Activated B cell treated with CpG ODN at 0.5 μM for 24 hours (primary cell): ENCODE measurements at regions not wholly inside any gene's neighbourhood (a gene's known extent, or its start where the extent isn't known, plus 50 kb on each side); places are given as distances from the start of the nearest gene placed in this dataset.

Experiments
- ATAC-seq: fragments of 200-7000 bp; cut with Tn5 transposase; one replicate; pipeline ENCODE4 v1.10.0; 2021; ENCODE audit warnings: low read depth, mild to moderate bottlenecking, moderate library complexity
- CTCF ChIA-PET: fragments of 350-600 bp; sonication (Branson Sonifier 250); formaldehyde crosslinking; loops from one replicate; lab custom pipeline; 2021; ENCODE audit warnings: antibody characterized with exemption; lab: Charles Lee
- POLR2A ChIA-PET: fragments of 350-600 bp; sonication (Branson Sonifier 250); formaldehyde crosslinking; loops from one replicate; lab custom pipeline; 2021; ENCODE audit warnings: antibody characterized with exemption; lab: Charles Lee
- DNase-seq: peaks from one replicate; pipeline ENCODE4 v3.0.0; 2022
- H3K27ac Mint-ChIP-seq: one replicate; pipeline ENCODE4 v1.8.0; 2020; ENCODE audit warnings: mixed read lengths
- H3K27me3 Mint-ChIP-seq: one replicate; pipeline ENCODE4 v1.8.0; 2021; ENCODE audit warnings: mixed read lengths
- H3K36me3 Mint-ChIP-seq: one replicate; pipeline ENCODE4 v1.8.0; 2021; ENCODE audit warnings: low read depth, mixed read lengths
- H3K4me1 Mint-ChIP-seq: one replicate; pipeline ENCODE4 v1.8.0; 2021; ENCODE audit warnings: mixed read lengths
- H3K4me3 Mint-ChIP-seq: one replicate; pipeline ENCODE4 v1.8.0; 2020; ENCODE audit warnings: mild to moderate bottlenecking, mixed read lengths
- H3K9me3 Mint-ChIP-seq: one replicate; pipeline ENCODE4 v1.8.0; 2020; ENCODE audit warnings: mixed read lengths
- CTCF ChIP-seq: fragments of 200-600 bp; IDR thresholded peaks from one replicate; pipeline ENCODE4 v1.8.0; 2022; ENCODE audit warnings: antibody characterized with exemption, mild to moderate bottlenecking
- intact Hi-C: fragments of 100-400 bp; cut with micrococcal nuclease; formaldehyde crosslinking; loops from one replicate; pipeline ENCODE4 v1.15.1; 2024

GRCh38 chr18:34358923-34359322, 134.2 kb upstream of the NOL4 start:
- intact Hi-C loops: no loop called here
- H3K4me3 Mint-ChIP-seq: no peak overlapping the region
- no peak overlapping the region for H3K27ac Mint-ChIP-seq
- H3K9me3 Mint-ChIP-seq: peaks cover 5% of the 10 kb centered on the region
- no peaks in the 10 kb centered on the region for H3K27me3 Mint-ChIP-seq
- TF ChIP-seq CTCF: no peak
- CTCF ChIA-PET: no interaction called here
- no peaks in the 10 kb centered on the region for H3K4me1 Mint-ChIP-seq
- POLR2A ChIA-PET: no interaction called here
- H3K36me3 Mint-ChIP-seq: no peaks in the 10 kb centered on the region
- ATAC-seq (no peak), DNase-seq (no peak)

- Mint-ChIP-seq H3K4me1 (no peaks in the 10 kb centered on the region), H3K27ac (no peak overlapping the region), H3K27me3 (no peaks in the 10 kb centered on the region), H3K36me3 (no peaks in the 10 kb centered on the region), H3K4me3 (no peak overlapping the region), H3K9me3 (no peaks in the 10 kb centered on the region)
- intact Hi-C loops: no loop called here
- CTCF ChIA-PET: no interaction called here
- ATAC-seq (no peak), DNase-seq (no peak)
- POLR2A ChIA-PET: no interaction called here
- no peak for TF ChIP-seq CTCF
Measured at GRCh38 chr18:34364699-34365098, 140.0 kb upstream of the NOL4 start.

- no peaks in the 10 kb centered on the region for H3K36me3 Mint-ChIP-seq
- H3K27me3 Mint-ChIP-seq: no peaks in the 10 kb centered on the region
- intact Hi-C loops: no loop called here
- no peaks in the 10 kb centered on the region for H3K4me1 Mint-ChIP-seq
- ChIA-PET POLR2A (no interaction called here), CTCF (no interaction called here)
- H3K9me3 Mint-ChIP-seq: no peaks in the 10 kb centered on the region
- ATAC-seq (no peak), DNase-seq (no peak)
- no peak overlapping the region for H3K4me3 Mint-ChIP-seq
- no peak for TF ChIP-seq CTCF
- H3K27ac Mint-ChIP-seq: no peak overlapping the region
Measured at GRCh38 chr18:34370704-34371395, 146.1 kb upstream of the NOL4 start.

- Mint-ChIP-seq H3K27me3 (no peaks in the 10 kb centered on the region), H3K4me1 (no peaks in the 10 kb centered on the region), H3K27ac (no peak overlapping the region), H3K36me3 (no peaks in the 10 kb centered on the region), H3K4me3 (no peak overlapping the region), H3K9me3 (no peaks in the 10 kb centered on the region)
- DNase-seq (no peak), ATAC-seq (no peak)
- intact Hi-C loops: no loop called here
- ChIA-PET CTCF (no interaction called here), POLR2A (no interaction called here)
- no peak for TF ChIP-seq CTCF
Measured at GRCh38 chr18:34380326-34380725, 155.6 kb upstream of the NOL4 start.

- H3K36me3 Mint-ChIP-seq: no peaks in the 10 kb centered on the region
- ATAC-seq: no peak
- H3K9me3 Mint-ChIP-seq: no peaks in the 10 kb centered on the region
- H3K4me1 Mint-ChIP-seq: no peaks in the 10 kb centered on the region
- no peak for TF ChIP-seq CTCF
- intact Hi-C loops: no loop called here
- ChIA-PET POLR2A (no interaction called here), CTCF (no interaction called here)
- no peak overlapping the region for H3K4me3 Mint-ChIP-seq
- H3K27ac Mint-ChIP-seq: no peak overlapping the region
- no peak for DNase-seq
- no peaks in the 10 kb centered on the region for H3K27me3 Mint-ChIP-seq
Measured at GRCh38 chr18:34385311-34385710, 160.6 kb upstream of the NOL4 start.
